Stimulated activated naive CD8-positive, alpha-beta T cell treated with anti-CD3 and anti-CD28 coated beads, Interleukin-15, amount 100 ng/mL, for 72 hours (primary cell): ENCODE measurements at regions not wholly inside any gene's neighbourhood (a gene's known extent, or its start where the extent isn't known, plus 50 kb on each side); places are given as distances from the start of the nearest gene placed in this dataset.
A peak's percentile ranks its signal among the peaks of the same experiment; 100 is the strongest.

Experiments used
- ATAC-seq: fragments of 150-1000 bp; cut with Tn5 transposase; 2 replicates; pipeline ENCODE4 v1.10.0; 2021; ENCODE audit warnings: mild to moderate bottlenecking, moderate library complexity
- DNase-seq, 2 donors: peaks; one replicate each; pipeline ENCODE4 v3.0.0; 2021 to 2022
- H3K27ac Mint-ChIP-seq, 2 donors: one replicate each; pipeline ENCODE4 v1.8.0; 2022; ENCODE audit warnings: mild to moderate bottlenecking in 2 of 2, mixed read lengths in 2 of 2, moderate library complexity in 2 of 2
- H3K27me3 Mint-ChIP-seq: one replicate; pipeline ENCODE4 v1.8.0; 2022; ENCODE audit warnings: mixed read lengths
- H3K4me1 Mint-ChIP-seq: one replicate; pipeline ENCODE4 v1.8.0; 2022; ENCODE audit warnings: mild to moderate bottlenecking, mixed read lengths
- H3K4me3 Mint-ChIP-seq, 2 donors: one replicate each; pipeline ENCODE4 v1.8.0; 2022; ENCODE audit warnings: mild to moderate bottlenecking in 2 of 2, mixed read lengths in 2 of 2, moderate library complexity in 1 of 2
- H3K9me3 Mint-ChIP-seq, 2 donors: one replicate each; pipeline ENCODE4 v1.8.0; 2022; ENCODE audit warnings: mixed read lengths in 2 of 2

DNA sequence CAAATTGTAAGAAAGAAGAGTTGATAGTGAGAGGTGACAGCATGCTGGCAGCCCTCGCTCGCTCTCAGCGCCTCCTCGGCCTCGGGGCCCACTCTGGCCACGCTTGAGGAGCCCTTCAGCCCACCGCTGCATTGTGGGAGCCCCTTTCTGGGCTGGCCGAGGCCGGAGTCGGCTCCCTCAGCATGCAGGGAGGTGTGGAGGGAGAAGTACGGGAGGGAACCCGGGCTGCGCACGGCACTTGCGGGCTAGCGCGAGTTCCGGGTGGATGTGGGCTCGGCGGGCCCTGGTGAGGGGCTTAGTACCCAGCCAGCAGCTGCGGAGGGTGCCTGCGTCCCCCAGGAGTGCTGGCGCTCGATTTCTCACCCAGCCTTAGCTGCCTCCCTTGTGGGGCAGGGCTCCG lies 539.7 kb upstream of the CCDC179 start:
- Mint-ChIP-seq H3K9me3 (peaks cover 5 to 7% of the 10 kb centered on the region in 2 donors), H3K27ac (no peak overlapping the region), H3K4me1 (no peaks in the 10 kb centered on the region), H3K27me3 (no peaks in the 10 kb centered on the region), H3K4me3 (no peak overlapping the region)
- ATAC-seq, result no peak
- no peak for DNase-seq

GRCh38 chr11:23403210-23404185 lies 543.2 kb upstream of the CCDC179 start:
- no peak for DNase-seq
- Mint-ChIP-seq H3K27ac (no peak overlapping the region), H3K4me1 (no peaks in the 10 kb centered on the region), H3K4me3 (no peak overlapping the region), H3K27me3 (no peaks in the 10 kb centered on the region), H3K9me3 (peaks cover 8 to 14% of the 10 kb centered on the region in 2 donors)
- peak; percentile 76 for ATAC-seq

DNA sequence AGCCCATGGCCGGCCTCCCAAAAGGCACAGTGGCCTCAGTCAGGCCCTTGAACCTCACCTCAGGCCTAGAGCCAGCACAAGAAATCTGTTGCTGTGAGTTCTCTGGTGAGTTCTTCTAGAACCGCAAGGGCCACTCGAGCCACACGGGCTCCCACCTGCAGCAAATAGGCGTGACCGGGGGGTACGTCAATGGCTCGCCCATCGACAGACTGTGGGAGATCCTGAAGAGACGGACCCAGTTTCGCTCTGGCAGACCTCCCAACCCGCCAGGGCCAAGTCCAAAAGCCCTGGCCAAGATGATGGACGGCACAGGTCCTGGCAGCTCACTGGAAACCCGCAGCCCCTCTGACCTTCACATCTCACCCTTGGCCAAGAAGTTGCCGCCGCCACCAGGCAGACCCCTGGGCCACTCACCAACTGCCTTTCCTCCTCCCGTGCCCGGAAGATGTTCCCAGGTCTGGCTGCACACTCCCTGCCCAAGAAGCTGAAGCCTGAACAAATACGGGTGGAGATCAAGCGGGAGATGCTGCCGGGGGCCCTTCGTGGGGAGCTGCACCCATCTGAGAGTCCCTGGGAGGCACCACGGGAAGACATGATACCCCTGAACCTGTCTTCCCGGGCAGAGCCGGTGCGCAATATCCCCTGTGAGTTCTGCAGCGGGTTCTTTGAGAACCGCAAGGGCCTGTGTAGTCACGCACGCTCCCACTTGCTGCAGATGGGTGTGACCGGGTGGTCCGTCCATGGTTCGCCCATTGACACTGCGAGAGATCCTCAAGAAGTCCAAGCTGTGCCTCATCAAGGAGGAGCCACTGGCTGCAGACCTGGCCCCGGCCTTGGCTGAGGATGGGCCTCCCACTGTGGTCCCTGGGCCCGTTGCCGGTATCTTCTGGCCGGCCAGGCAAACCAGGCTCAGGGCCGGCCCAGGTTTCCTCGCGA lies 544.2 kb upstream of the CCDC179 start:
- H3K27ac Mint-ChIP-seq, result peak overlapping the region in 1 of 2 donors; percentile 48
- H3K4me1 Mint-ChIP-seq, result no peaks in the 10 kb centered on the region
- H3K27me3 Mint-ChIP-seq, result no peaks in the 10 kb centered on the region
- no peak for DNase-seq
- peak; percentile 23 for ATAC-seq
- H3K9me3 Mint-ChIP-seq, result peaks cover 8 to 14% of the 10 kb centered on the region in 2 donors
- H3K4me3 Mint-ChIP-seq, result no peak overlapping the region

- H3K27ac Mint-ChIP-seq, result no peak overlapping the region
- peaks cover 10 to 19% of the 10 kb centered on the region in 2 donors for H3K9me3 Mint-ChIP-seq
- ATAC-seq (peak; percentile 26), DNase-seq (no peak)
- no peak overlapping the region for H3K4me3 Mint-ChIP-seq
- H3K4me1 Mint-ChIP-seq, result no peaks in the 10 kb centered on the region
- no peaks in the 10 kb centered on the region for H3K27me3 Mint-ChIP-seq
These were observed 545.2 kb upstream of the CCDC179 start for GRCh38 chr11:23405350-23405937.

DNA sequence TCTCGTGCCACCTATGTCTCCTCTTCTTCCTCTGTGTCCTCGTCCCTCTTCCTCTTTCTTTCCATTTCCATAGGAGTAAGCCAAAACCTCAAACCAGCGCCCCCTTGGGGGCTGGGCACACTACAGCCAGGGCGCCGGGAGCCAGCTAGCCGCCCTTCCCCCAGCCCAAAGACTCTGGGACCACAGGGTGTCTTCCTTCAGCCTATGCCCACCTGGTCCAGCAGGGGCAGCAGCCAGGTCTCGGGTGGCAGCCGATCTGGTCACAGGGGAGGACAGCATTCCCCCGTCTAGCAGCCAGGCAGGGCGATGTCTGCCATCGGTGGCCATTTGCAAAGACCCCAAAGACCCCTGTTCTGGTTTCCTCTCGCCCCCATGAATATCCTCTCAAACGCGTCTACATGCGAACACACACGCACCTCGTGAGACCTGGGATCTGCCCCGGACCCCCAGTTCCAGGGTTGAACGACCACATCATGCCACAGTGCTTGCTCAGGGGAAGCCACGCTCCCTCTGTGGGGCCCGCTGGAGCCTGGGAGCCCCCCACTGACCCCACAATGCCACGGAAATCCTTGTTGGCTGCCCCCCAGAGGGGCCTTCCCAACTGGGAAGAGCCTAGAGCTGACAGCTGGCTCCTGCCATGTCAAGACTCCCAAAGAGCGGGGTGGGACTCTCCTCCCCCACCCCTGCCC lies 546.0 kb upstream of the CCDC179 start:
- no peak for DNase-seq
- ATAC-seq, result no peak
- no peak overlapping the region for H3K27ac Mint-ChIP-seq
- H3K4me1 Mint-ChIP-seq, result no peaks in the 10 kb centered on the region
- no peak overlapping the region for H3K4me3 Mint-ChIP-seq
- peaks cover 18 to 27% of the 10 kb centered on the region in 2 donors for H3K9me3 Mint-ChIP-seq
- no peaks in the 10 kb centered on the region for H3K27me3 Mint-ChIP-seq

DNA sequence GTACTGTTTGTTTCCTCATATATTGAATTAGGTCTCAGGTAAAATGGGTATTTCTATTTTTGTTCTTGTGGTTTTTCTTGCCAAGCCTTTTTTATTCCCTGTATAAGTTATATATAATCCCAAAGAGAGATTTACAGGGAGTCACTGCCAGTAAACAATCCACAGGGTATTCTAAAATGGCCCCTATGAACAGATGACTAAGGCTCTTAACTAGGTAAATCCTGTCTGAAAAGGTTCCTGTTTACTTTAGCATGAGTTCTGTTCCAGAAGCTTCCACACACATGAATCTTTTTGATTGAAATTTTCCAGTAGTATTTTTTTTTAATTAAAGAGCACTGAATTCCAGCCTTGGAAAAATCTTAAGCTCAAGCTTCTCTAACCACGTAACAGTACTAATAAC lies 552.8 kb upstream of the CCDC179 start:
- DNase-seq, result no peak
- Mint-ChIP-seq H3K4me1 (no peaks in the 10 kb centered on the region), H3K9me3 (peaks cover 21 to 25% of the 10 kb centered on the region in 2 donors), H3K4me3 (no peak overlapping the region), H3K27ac (no peak overlapping the region), H3K27me3 (no peaks in the 10 kb centered on the region)
- no peak for ATAC-seq

DNA sequence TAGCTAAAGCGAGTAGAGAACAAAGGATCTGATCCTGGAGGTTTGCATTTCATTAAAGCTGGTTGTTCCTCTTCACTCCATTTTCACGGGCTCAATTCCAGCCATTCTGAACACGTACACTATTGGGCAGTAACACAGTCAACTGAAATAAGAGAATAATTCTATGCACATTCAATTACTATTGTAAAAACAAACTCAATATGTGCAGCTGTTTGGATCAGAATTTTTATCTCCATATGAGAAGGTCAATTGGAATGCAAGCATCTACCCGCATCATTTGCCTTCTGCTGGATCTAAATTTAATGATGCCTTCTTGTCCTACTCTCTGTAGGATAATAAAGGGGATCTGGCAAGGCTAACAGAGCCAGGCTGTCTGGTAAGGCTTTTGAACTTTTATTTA lies 562.8 kb upstream of the CCDC179 start:
- no peaks in the 10 kb centered on the region for H3K27me3 Mint-ChIP-seq
- H3K27ac Mint-ChIP-seq, result no peak overlapping the region
- H3K4me3 Mint-ChIP-seq, result no peak overlapping the region
- H3K9me3 Mint-ChIP-seq, result peaks cover 0 to 9% of the 10 kb centered on the region in 2 donors
- DNase-seq (no peak), ATAC-seq (no peak)
- no peaks in the 10 kb centered on the region for H3K4me1 Mint-ChIP-seq

- Mint-ChIP-seq H3K4me1 (no peaks in the 10 kb centered on the region), H3K27me3 (no peaks in the 10 kb centered on the region), H3K9me3 (peaks cover 0 to 9% of the 10 kb centered on the region in 2 donors), H3K4me3 (no peak overlapping the region), H3K27ac (no peak overlapping the region)
- ATAC-seq (no peak), DNase-seq (no peak)
These were observed 563.4 kb upstream of the CCDC179 start for GRCh38 chr11:23423656-23424055.

GRCh38 chr11:23425381-23425780 lies 565.1 kb upstream of the CCDC179 start:
- Mint-ChIP-seq H3K27ac (no peak overlapping the region), H3K4me3 (no peak overlapping the region), H3K9me3 (peaks cover 0 to 15% of the 10 kb centered on the region in 2 donors), H3K4me1 (no peaks in the 10 kb centered on the region), H3K27me3 (no peaks in the 10 kb centered on the region)
- no peak for DNase-seq
- no peak for ATAC-seq

- H3K9me3 Mint-ChIP-seq, result peaks cover 0 to 17% of the 10 kb centered on the region in 2 donors
- ATAC-seq (no peak), DNase-seq (no peak)
- no peaks in the 10 kb centered on the region for H3K27me3 Mint-ChIP-seq
- H3K27ac Mint-ChIP-seq, result no peak overlapping the region
- no peaks in the 10 kb centered on the region for H3K4me1 Mint-ChIP-seq
- no peak overlapping the region for H3K4me3 Mint-ChIP-seq
These were observed 569.3 kb upstream of the CCDC179 start for GRCh38 chr11:23429569-23429968.

DNA sequence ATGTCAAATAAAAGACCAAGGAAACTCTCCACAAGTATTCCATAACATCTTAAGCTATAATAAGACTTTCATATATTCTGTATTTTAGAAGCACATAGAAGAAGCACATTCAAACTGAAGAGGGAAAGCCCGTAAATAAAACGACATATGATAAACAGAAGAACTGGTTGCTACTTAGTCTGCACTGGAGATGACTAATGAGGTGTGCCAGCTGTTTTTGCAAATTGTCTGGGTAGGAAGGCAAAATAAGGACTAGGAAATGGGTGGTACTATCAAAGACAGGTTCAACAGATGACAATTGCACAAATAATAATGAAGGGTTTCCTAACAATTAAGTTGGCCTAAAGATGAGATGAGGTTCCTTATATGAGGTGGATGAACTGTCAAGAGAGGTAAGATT lies 593.2 kb upstream of the CCDC179 start:
- H3K4me3 Mint-ChIP-seq, result no peak overlapping the region
- H3K9me3 Mint-ChIP-seq, result peaks cover 0 to 19% of the 10 kb centered on the region in 2 donors
- H3K27me3 Mint-ChIP-seq, result no peaks in the 10 kb centered on the region
- no peak for DNase-seq
- no peak for ATAC-seq
- H3K4me1 Mint-ChIP-seq, result no peaks in the 10 kb centered on the region
- H3K27ac Mint-ChIP-seq, result no peak overlapping the region

DNA sequence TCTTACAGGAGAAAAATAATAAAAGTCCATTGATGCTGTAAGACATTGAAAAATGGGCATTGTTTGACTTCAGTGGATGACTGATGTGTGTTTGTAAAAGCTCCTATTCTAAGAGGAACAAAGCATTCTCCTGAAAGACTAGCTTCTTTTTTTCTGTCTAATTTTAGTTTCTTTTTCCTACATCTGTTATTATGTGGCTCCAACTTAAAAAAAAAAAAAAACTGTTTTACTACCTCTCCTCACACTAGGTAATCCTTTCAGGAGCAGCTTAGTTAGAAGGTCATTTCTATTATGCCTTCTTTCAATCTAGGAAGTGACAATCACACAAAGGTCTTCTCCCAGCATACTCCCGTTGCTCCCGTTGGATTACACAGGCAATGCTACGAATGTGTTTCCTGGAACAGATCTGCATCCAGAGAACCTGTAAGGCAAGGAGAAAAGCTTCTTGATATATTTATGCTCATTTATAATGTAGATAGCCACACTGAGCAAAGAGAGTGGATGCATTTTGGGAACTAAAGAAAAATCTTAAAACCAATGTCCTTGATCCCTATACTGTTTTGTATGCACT lies 595.1 kb upstream of the CCDC179 start:
- ATAC-seq (no peak), DNase-seq (no peak)
- no peak overlapping the region for H3K4me3 Mint-ChIP-seq
- H3K9me3 Mint-ChIP-seq, result peaks cover 0 to 14% of the 10 kb centered on the region in 2 donors
- H3K27ac Mint-ChIP-seq, result no peak overlapping the region
- H3K4me1 Mint-ChIP-seq, result no peaks in the 10 kb centered on the region
- no peaks in the 10 kb centered on the region for H3K27me3 Mint-ChIP-seq

DNA sequence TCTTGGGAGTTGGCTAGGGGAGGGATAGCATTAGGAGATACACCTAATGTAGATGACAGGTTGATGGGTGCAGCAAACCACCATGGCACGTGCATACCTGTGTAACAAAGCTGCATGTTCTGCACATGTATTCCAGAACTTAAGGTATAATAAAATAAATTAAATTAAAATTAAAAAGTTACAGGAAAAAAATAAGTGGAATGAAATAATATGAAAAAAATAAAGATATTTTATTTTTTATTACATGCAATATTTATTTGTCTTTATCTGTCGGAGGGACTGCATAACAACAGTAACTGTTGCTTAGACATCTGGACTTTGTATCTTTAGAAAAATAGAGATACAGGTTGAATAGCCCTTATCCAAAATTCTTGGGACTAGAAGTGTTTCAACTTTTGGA lies 597.4 kb upstream of the CCDC179 start:
- no peak overlapping the region for H3K27ac Mint-ChIP-seq
- DNase-seq (no peak), ATAC-seq (no peak)
- H3K4me3 Mint-ChIP-seq, result no peak overlapping the region
- H3K27me3 Mint-ChIP-seq, result no peaks in the 10 kb centered on the region
- H3K9me3 Mint-ChIP-seq, result peaks cover 0 to 10% of the 10 kb centered on the region in 2 donors
- H3K4me1 Mint-ChIP-seq, result no peaks in the 10 kb centered on the region

- no peaks in the 10 kb centered on the region for H3K4me1 Mint-ChIP-seq
- no peak overlapping the region for H3K4me3 Mint-ChIP-seq
- H3K27ac Mint-ChIP-seq, result no peak overlapping the region
- H3K9me3 Mint-ChIP-seq, result peaks cover 0 to 7% of the 10 kb centered on the region in 2 donors
- DNase-seq (no peak), ATAC-seq (no peak)
- no peaks in the 10 kb centered on the region for H3K27me3 Mint-ChIP-seq
These were observed 611.6 kb upstream of the CCDC179 start for GRCh38 chr11:23471878-23472277.

DNA sequence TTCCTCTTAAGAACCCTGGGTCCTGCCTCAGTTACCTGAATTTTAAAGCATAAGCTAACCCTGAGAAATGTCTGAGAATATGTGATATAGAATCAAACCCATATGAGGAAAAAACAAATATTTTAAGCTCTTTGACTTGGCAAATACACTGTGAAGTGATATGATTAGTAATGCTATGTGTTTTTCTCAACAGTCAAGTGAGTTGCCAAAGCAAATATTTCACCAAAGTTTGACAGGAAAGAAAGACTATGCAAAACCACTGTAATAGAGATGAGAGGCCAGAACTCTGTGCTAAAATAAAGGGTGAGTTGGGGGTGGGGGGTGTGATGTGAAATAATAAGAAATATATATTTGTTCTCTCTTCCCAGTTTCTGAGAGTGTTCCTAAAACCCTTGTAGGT lies 613.5 kb upstream of the CCDC179 start:
- Mint-ChIP-seq H3K27me3 (no peaks in the 10 kb centered on the region), H3K4me3 (no peak overlapping the region), H3K9me3 (peaks cover 0 to 7% of the 10 kb centered on the region in 2 donors), H3K4me1 (no peaks in the 10 kb centered on the region), H3K27ac (no peak overlapping the region)
- DNase-seq (no peak), ATAC-seq (no peak)
